ENCODE measurements at regions not wholly inside any gene's neighbourhood (a gene's known extent, or its start where the extent isn't known, plus 50 kb on each side); places are given as distances from the start of the nearest gene placed in this dataset.
"Not testable (repeated sequence)": the region's sequence is repeated elsewhere in the genome, so short reads cannot be mapped to it uniquely, and the experiment has no call there.

DNA sequence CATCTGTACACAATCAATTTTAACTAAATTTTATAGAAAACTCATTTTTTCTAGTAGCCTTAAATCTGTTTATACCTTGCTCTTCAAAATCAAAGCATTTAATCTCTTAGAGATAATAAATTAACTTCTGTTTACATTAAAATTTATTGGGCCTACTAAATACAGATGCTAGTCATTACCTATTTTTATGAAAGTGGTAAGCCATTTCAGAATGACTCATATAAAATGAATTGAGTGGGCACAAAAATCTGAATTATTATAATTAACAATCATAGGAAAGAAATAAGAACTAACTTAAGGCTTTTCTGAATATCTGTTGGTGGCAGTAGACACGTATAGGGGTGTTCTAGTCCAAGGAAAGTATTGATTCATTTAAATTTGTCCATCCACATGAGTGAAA, 157.9 kb downstream of the KCNJ2 start:
- DNase-seq: no peak

DNA sequence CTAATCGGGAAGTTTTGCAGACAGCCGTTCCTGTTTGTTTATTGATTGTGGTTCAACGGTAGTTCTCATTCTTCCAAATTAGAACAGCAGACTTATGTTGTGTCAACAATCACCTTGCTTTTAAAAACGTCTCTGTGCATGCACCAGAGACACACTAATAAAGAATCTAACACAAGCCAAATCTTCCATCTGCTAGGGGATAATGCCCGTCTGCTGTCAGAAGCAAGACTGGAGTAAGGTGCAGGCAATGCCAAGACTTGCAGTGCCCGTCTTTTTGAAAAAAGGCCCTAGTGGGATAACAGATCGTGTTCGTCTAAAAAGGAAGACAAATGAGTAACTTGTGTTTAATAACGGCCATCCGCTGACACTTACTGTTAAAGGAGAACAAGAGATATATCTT, 158.4 kb downstream of the KCNJ2 start:
- DNase-seq: no peak

DNA sequence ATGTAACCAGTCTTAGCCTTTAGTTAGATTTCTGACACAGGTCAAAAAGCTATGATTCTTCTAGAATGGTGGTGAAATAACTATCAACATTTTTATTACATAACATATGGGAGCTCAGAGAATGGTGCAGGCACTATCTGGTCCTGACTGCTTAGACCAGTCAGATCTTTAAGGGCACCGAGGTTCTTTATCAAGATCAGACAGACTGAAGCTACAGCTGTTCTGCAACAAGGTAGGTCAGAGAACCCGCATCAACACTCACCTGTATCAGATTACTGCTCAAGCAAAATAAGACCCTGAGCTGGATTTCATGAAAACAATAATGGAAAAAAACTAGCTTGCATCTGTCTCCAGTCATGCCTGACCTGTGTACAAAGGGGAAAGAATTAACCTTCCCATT, 160.4 kb downstream of the KCNJ2 start:
- no peak for DNase-seq

DNA sequence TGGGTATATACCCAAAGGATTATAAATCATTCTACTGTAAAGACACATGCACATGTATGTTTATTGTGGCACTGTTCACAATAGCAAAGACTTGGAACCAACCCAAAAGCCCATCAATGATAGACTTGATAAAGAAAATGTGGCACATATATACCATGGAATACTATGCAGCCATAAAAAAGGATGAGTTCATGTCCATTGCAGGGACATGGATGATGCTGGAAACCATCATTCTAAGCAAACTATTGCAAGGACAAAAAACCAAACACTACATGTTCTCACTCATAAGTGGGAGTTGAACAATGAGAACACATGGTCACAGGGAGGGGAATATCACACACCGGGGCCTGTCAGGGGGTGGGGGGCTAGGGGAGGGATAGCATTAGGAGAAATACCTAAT, 161.7 kb downstream of the KCNJ2 start:
- DNase-seq: not testable (repeated sequence)

DNA sequence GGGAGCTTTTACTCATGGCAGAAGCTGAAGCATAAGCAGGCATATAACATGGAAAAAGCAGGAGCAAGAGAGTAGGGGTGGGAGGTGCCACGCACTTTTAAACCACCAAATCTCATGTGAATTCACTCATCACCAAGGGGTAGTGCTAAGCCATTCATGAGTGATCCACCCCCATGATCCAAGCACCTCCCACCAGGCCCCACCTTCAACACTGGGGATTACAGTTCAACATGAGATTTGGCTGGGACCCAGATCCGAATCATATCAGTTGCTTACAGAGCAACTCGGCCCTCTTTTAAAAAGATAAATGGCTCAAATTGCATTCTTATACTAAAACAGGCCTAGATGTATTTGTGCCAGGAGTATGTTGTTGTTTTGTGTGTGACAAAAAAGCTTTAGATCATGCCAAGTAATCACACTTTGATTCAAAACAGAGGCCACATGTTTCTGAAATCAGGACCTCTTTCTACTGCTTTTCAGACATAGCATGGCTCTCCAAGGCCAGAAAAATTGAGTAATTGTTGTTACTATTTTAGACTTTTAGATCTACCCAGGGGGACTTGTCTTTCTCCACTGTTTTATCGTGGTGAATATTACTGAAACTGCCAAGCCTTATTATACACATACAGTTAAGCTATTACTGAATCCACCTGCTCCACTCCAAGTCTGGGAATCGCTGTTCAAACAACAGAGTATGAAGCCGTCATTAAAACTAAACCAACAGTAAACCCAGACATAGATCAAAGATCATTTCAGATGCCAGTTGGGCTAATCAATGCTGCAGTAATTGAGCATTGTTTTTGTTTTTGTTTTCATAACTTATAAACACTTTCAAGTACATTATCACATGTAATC, 163.3 kb downstream of the KCNJ2 start:
- no peak for DNase-seq

DNA sequence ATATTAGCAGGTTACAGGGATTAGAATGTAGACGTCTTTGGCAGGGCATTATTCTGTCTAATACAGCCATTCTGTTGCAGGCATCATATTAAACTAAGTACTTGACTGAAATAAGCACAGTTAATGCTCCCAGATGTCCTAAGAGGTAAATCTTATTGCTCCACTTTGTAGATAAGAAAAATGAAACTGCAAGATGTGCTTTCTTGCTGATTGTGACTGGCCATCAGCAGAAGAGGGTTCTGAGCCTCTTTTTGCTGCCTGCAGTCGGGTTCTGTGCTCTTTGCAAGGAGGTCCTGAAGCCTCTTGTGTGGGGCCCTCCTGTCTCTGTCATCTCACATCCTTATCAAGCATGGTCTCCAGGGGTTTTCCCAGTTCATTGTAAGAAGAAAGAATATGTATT, 167.1 kb downstream of the KCNJ2 start:
- no peak for DNase-seq

DNA sequence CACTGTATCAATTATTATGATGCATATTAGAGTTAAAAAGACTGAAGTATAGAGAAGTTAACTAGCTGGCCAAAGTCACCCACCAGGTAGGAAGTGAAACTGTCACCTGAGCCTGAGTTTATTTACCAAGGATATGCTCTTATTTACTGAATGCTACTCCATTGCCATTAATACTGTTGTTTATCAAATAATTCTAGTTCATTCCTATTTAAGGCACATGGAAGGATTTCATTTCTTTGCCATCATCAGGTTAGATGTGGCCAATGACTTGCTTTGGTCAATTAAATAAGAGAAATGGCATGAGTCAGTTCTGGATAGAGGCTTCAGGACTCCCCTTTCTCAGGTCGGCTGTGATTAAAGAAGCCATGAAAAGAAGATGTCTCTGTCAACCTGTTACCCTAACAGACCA, 169.6 kb downstream of the KCNJ2 start:
- no peak for DNase-seq

DNA sequence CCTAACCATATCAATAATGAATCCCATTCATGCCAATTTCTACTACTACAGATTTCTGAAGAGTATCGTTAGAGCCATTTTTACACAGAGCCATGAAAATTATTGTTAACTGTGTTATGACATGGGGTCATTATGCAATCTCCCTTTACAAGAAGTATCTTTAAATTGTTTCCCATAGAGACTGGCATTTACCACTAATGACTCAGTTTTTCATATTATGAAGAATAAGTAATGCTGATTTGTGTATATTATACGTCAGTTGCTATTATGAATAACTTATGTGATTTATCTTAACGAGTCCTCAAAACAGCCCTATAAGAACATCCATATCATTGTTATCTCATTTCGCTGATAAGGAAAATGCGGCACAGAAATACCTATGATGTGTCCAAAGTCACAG, 173.8 kb downstream of the KCNJ2 start:
- DNase-seq: no peak

DNA sequence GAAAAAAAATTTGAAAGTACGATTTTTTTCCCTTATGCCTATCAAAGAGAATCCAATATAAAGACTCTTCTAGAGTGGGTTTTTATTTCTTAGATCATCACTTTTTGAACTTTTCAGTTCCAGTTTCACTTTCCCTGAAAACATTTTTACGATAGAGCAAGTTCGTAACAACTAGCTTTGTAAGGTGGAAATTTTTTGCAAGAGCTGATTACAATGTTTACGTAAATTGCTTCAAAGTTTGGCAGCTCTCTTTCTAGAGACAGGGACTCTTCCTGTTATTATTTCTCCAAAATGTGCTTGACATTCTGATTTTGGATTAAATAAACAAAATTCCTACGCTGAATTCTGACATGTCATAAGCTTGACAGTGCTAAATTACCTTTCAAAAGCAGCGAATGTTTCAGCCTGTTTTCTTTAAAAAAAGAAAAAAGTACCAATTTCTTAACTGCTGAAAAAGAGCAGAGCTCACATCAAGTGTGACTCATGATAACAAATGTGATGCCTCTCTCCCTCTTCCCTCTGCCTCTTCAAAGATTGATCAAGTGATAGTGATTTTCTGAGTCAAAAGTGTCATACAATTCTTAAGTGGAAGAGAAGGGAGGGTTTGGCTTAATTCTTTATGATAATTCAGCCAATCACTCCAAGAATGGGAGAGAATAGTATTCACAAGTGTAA, 175.2 kb downstream of the KCNJ2 start:
- no peak for DNase-seq

DNA sequence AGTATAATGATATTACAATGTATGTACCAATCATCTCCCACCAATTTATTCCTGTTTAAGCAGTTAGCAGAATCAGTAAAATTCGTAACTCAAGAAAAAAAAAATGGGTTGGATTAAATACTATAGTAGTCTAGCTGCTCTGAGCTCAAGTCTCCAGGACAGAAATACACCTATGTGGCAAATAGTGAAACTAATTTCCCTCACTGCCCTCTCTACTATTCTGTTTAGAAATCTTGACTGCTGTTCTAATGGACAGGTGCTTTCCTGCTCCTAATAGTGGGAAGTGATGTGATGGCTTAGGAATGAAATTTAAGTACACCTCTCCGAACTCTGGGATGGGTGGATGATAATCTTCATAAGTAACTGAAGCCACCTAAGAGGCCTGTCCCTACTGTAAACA, 175.7 kb downstream of the KCNJ2 start:
- DNase-seq: no peak

DNA sequence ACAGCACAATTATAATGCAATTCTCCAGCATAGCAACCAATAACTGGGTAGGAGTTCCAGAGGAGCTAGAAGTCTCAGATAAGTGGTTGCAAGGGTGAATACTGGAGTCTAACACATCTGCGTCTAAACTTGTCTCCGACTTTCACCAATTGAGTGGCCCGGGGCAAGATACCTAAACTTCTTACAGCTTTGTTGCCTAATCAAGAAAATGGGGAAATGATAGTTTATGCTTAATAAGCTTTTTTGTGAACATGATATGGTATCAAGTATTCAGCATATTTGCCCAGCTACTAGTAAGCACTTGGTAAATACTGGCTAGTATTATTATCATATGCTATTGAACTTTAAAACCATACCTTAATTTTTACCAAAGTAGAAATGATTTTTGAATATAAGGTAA, 183.5 kb downstream of the KCNJ2 start:
- no peak for DNase-seq

DNA sequence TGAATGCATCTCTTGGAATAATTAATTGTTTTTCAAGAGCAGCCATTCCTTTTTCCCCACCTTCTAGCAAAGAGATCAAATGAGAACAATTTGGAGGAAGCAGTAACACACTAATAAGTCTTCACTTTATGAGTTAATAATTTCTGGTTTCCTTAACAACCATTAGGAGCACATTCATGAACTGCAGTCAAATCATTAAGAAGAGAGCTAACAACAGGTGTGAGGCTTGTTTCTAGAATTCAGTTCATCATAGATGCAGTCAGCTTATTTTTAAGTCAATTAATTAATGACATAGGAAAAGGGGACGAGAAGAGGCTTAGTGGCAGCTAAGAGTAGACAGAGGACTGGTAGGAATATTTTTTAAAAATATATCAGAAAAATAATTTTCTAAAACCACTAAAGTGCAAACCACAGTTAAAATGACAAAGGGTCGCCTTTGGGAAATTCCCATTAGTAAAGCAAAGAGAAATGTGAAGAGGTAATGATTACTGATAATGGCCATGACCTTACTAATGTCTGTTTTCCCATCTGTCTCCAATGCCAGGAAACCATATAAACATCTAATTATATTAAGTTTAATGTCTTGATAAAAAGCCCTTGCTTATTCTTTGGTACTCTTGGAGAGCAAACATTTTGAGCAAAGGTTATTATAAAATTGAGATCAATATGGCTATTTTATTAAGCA, 184.2 kb downstream of the KCNJ2 start:
- DNase-seq: no peak

DNA sequence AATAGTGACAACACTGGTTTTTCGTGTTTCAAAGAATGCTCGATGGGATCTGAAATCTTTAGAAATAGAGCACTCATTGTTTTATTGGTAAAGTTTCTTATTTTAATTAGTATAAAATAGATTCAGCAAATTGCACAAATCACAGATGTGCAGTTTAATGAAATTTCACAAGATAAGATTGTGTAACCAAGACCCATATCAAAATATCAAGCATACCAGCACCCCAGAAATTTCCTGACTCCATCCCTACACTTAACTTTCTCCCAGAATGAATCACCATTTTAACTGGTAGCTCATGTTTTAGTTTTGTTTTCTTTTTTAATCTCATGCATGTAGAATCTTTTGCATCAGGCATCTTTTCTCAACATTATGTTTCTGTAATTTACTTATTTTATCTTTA, 185.9 kb downstream of the KCNJ2 start:
- DNase-seq: no peak

DNA sequence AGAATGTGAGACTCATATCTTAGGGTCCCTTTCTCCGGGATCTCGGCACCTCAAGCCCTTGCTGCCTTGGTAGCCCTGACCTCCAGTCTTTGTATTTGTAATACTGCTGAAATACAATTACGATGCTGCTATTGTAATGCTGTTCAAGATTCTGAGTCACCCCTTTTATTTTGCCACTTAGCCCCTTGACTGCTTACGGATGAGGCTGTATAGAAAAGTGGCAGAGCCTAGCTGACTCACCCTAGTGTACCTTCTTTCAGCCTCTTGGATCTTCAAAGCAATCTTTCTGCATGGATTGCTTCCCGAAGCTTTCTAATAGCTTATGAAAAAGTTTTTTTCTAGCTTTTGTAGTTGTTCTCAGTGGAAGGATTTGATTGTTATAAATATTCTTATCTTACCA, 187.9 kb downstream of the KCNJ2 start:
- DNase-seq: no peak

DNA sequence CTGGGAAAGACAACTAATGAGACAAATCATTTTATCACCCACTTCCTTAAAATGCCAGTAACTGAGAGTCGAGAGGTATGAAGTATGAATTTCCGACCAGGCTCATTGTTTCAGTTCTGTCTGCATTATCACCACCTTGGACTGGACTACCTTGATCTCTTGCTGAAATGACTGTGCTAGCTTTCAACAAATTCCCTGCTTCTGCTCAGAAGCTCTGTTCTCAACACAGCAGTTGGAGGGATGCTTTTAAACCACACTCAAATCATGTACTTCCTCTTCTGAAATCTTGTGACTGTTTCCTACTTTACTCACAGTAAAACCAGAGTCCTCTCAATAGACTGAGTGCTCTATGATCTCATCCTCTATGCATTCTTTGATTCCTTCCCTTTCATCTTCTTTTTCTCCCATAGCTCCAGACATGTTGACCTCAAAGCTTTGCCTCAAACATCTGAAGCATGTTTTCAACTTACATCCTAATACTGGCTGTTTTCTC, 195.8 kb downstream of the KCNJ2 start:
- DNase-seq: no peak

DNA sequence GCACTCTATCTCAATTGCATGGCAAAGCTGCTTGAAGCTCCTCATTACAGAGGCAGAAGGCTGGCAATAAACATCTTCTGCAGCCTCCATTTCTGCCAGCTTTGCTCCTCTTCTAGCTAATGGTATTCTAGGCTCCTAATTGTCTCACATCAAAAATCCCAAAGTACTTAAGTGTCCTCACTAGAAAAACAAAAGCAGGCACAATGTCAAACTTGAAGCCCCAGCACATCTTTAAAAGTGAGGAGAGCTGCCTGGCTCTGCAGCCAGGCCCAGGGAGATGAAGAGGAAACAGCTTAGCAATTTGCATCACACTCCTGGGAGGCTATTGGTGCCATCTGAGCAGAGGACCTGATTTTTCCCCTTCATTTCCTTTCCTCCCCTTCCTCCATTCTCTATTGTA, 197.1 kb downstream of the KCNJ2 start:
- DNase-seq: no peak

DNA sequence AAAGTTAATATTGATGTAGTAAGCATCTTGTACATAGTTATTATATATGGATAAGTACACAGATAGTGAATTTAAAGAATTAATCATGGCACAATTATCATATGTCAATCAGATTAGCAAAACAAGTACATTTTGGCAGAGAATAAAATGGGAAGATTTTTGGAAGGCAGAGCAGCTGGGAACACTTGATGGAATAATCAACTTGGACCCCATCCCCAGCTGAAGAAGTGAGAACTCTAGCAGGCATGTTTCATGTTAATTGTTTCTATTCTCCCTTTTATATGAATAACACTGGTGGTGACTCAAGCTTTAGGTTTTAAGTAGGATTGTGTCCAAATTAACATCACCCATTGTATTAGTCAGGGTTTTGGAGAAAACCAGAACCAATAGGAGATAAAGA, 198.7 kb downstream of the KCNJ2 start:
- DNase-seq: no peak

DNA sequence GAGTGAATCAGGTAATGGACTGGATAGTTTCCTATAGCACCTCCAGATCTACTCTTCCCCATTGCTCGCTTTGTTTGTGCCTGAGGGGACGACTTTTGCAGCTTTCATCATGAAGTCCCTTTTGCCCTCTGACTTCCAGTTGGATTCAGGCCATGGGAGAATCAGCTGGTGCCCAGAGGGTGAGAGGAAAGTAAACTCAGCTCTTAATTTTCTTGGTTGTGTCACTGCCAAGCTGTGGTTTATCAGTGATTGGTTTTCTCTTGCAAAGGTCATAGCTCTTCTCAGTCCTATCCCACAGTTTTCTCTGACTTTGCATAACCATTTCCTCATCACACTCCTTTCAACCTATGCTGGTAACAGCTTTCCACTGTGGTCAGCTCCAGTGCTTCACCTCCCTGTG, 200.1 kb downstream of the KCNJ2 start:
- DNase-seq: no peak

DNA sequence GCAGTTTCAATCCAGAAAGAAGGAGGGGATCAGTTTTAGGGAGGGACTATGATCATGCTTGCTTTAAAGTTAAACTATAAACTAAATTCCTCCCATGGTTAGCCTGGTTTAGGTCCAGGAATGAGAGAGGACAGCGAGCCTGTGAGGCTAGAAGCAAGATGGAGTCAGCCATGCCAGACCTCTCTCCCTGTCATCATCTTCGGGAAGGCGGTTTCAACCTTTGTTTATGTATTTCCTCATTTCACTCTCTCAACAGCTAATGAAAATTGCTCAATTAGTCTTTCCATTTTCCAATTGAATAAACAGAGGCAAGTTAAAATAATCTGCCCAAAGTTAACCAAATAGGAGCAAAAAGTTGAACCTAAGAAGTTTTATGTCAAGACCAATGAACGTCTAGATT, 201.5 kb downstream of the KCNJ2 start:
- DNase-seq: no peak

DNA sequence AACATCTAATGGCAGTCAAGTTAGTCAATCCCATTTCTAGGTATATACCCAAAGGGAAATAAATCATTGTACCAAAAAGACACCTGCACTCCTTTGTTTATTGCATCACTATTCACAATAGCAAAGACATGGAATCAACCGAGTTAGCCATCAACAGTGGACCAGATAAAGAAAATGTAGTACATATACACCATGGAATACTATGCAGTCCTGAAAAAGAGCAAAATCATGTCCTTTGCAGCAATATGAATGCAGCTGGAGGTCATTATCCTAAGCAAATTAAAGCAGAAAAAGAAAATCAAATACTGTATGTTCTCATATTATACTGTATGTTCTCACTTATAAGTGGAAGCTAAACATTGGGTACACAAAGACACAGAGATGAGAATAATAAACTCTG, 204.0 kb downstream of the KCNJ2 start:
- DNase-seq: no peak

DNA sequence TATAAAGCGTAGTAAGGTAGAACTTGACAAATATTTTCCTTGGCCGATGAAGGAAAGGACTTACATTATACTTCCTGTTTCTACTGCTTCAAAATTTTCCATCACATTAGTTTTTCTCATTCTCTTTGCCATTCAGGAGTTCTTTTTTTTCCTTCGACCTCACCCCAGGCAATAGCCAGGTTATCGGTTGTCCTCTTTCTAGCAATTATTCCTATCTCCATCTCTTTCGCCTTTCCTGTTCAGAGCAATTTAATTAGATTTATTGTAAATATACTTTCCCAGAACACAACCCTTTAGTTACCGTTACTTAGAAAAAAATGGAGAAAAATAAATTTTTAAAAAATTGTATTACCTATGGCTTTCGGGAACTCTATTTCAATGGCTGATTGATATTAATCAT, 205.2 kb downstream of the KCNJ2 start:
- DNase-seq: no peak

DNA sequence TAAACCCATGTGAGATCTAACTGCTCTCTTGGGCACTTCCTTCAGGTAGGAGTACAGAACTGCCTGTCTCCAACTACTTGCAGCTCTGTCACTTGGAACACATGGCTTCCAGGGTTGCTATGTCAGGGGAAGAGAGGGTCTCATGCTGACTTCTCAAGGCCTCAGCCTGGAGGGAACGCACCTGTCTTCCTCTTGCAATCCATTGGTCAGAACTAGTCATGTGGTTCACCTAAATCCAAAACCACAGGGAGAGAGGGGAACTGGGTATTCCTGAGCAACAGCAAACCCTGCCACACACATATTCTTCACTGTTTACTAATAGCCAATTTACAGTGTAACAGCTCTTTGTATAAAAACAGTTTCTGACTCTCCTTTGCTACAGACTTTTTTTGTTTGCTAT, 206.1 kb downstream of the KCNJ2 start:
- no peak for DNase-seq

DNA sequence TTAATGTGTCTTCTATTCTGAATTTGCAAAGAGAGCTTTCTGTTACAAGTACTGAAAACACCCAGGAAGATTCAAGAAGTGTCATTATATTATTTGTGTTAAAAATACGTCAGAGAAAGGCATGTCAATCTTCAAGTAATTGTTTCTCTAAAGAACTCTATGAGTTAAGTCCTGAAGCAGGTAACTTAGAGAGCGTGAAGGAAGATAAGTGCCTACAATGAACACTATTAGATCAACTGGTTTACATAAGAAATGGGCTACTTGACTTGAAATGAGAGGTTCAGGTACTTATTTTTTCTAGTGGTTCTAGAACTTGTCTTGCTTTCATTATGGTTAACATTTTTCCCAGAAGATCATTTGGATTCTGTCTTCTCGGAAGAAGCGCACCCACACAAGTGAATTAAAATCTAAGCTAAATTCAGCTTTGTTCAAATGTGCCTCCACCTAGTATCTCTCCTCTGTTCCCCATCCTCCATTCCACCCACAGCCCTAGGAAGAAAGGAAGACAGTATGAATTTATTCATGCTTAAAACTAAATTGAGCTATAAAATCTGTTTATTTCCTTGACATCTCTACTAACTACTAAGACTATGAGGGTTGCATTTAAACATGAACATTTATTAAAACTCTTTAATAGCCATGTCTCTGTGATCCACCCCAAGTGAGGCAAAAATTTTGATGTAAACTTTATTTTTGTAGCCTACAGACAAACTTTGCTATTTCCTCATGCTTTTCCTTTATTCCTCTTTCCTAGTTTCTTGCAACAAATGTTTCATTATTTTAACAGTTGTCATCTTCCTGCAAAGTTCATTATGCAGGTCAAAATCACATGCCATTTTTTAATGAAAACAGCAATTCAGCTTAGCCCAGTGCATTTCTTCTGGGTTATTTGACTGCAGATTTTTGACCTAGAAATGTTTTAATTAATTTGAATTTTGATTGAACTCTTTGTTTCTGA, 206.8 kb downstream of the KCNJ2 start:
- DNase-seq: no peak
